HG03097 (cell line): ENCODE measurements at regions not wholly inside any gene's neighbourhood (a gene's known extent, or its start where the extent isn't known, plus 50 kb on each side); places are given as distances from the start of the nearest gene placed in this dataset.
A peak's percentile ranks its signal among the peaks of the same experiment; 100 is the strongest.

Experiments used
- ATAC-seq: cut with Tn5 transposase; IDR thresholded peaks from one replicate; pipeline ENCODE4 v1.9.1; 2021; ENCODE audit not compliant: unreplicated experiment, low FRiP score

- no peak for ATAC-seq
These were observed 127.7 kb downstream of the TEX36 start for GRCh38 chr10:125555267-125555666.

- ATAC-seq: no peak
These were observed 128.2 kb downstream of the TEX36 start for GRCh38 chr10:125554753-125555152.

GRCh38 chr10:125554016-125554703, 128.8 kb downstream of the TEX36 start:
- ATAC-seq: no peak

- ATAC-seq: no peak
These were observed 129.9 kb downstream of the TEX36 start for GRCh38 chr10:125553091-125553490.

- ATAC-seq: no peak
These were observed 131.7 kb downstream of the TEX36 start for GRCh38 chr10:125551247-125551646.

GRCh38 chr10:125550362-125550761, 132.6 kb downstream of the TEX36 start:
- no peak for ATAC-seq

GRCh38 chr10:125549653-125550052, 133.3 kb downstream of the TEX36 start:
- no peak for ATAC-seq

- no peak for ATAC-seq
These were observed 134.1 kb downstream of the TEX36 start for GRCh38 chr10:125548878-125549277.

GRCh38 chr10:125548356-125548755, 134.6 kb downstream of the TEX36 start:
- no peak for ATAC-seq

- no peak for ATAC-seq
These were observed 135.8 kb downstream of the TEX36 start for GRCh38 chr10:125547010-125547650.

- ATAC-seq: no peak
These were observed 139.2 kb downstream of the TEX36 start for GRCh38 chr10:125543796-125544195.

- no peak for ATAC-seq
These were observed 143.8 kb downstream of the TEX36 start for GRCh38 chr10:125538947-125539731.

- ATAC-seq: no peak
These were observed 146.7 kb downstream of the TEX36 start for GRCh38 chr10:125536236-125536635.

- ATAC-seq: no peak
These were observed 147.4 kb downstream of the TEX36 start for GRCh38 chr10:125535559-125535958.

- no peak for ATAC-seq
These were observed 148.4 kb downstream of the TEX36 start for GRCh38 chr10:125534515-125534914.

GRCh38 chr10:125533866-125534265, 149.1 kb downstream of the TEX36 start:
- ATAC-seq: no peak

GRCh38 chr10:125531465-125531864, 151.5 kb downstream of the TEX36 start:
- no peak for ATAC-seq

GRCh38 chr10:125523347-125523746, 159.6 kb downstream of the TEX36 start:
- ATAC-seq: no peak

GRCh38 chr10:125521721-125522680, 161.0 kb downstream of the TEX36 start:
- peak; percentile 68 for ATAC-seq

GRCh38 chr10:125520968-125521367, 162.0 kb downstream of the TEX36 start:
- ATAC-seq: no peak
